ENCODE measurements at regions not wholly inside any gene's neighbourhood (a gene's known extent, or its start where the extent isn't known, plus 50 kb on each side); places are given as distances from the start of the nearest gene placed in this dataset.

GRCh38 chr22:48745842-48746788, 1081.6 kb downstream of the BRD1 start:
- H3K9ac ChIP-seq (ENCODE audit: low read length in 5 of 5), result no peak overlapping the region
- H3K36me3 ChIP-seq (ENCODE audit: control insufficient read depth in 5 of 5, insufficient read depth in 5 of 5, low read length in 5 of 5), result no peaks in the 10 kb centered on the region
- no peaks in the 10 kb centered on the region for H3K9me3 ChIP-seq (ENCODE audit: control insufficient read depth in 5 of 5, low read length in 5 of 5)
- H3K4me1 ChIP-seq (ENCODE audit: control insufficient read depth in 5 of 5, insufficient read depth in 5 of 5, low read length in 5 of 5), result no peaks in the 10 kb centered on the region
- H3K4me3 ChIP-seq (ENCODE audit: low read depth in 1 of 5, low read length in 5 of 5), result no peak overlapping the region
- H3K27ac ChIP-seq (ENCODE audit: low read depth, low read length), result no peak overlapping the region
- H3K27me3 ChIP-seq (ENCODE audit: control insufficient read depth in 5 of 5, insufficient read depth in 4 of 5, low read length in 5 of 5), result peaks cover 0 to 4% (median 0%) of the 10 kb centered on the region in 5 donors

- Histone ChIP-seq H3K36me3 (ENCODE audit: control insufficient read depth in 5 of 5, insufficient read depth in 5 of 5, low read length in 5 of 5) (no peaks in the 10 kb centered on the region), H3K27ac (ENCODE audit: low read depth, low read length) (no peak overlapping the region), H3K27me3 (ENCODE audit: control insufficient read depth in 5 of 5, insufficient read depth in 4 of 5, low read length in 5 of 5) (peaks cover 0 to 8% (median 0%) of the 10 kb centered on the region in 5 donors)
These were observed 1082.5 kb downstream of the BRD1 start for GRCh38 chr22:48744967-48745841.

GRCh38 chr22:48744283-48744641, 1083.4 kb downstream of the BRD1 start:
- peaks cover 0 to 2% (median 0%) of the 10 kb centered on the region in 5 donors for H3K9me3 ChIP-seq (ENCODE audit: control insufficient read depth in 5 of 5, low read length in 5 of 5)
- H3K9ac ChIP-seq (ENCODE audit: low read length in 5 of 5), result no peak overlapping the region
- H3K36me3 ChIP-seq (ENCODE audit: control insufficient read depth in 5 of 5, insufficient read depth in 5 of 5, low read length in 5 of 5), result no peaks in the 10 kb centered on the region
- no peaks in the 10 kb centered on the region for H3K4me1 ChIP-seq (ENCODE audit: control insufficient read depth in 5 of 5, insufficient read depth in 5 of 5, low read length in 5 of 5)
- peaks cover 0 to 8% (median 0%) of the 10 kb centered on the region in 5 donors for H3K27me3 ChIP-seq (ENCODE audit: control insufficient read depth in 5 of 5, insufficient read depth in 4 of 5, low read length in 5 of 5)
- H3K27ac ChIP-seq (ENCODE audit: low read depth, low read length), result no peak overlapping the region
- no peak overlapping the region for H3K4me3 ChIP-seq (ENCODE audit: low read depth in 1 of 5, low read length in 5 of 5)

More at GRCh38 chr22:48744967-48745841, 1082.5 kb downstream of the BRD1 start:
- H3K9ac ChIP-seq (ENCODE audit: low read length in 5 of 5), result no peak overlapping the region
- no peak overlapping the region for H3K4me3 ChIP-seq (ENCODE audit: low read depth in 1 of 5, low read length in 5 of 5)
- H3K9me3 ChIP-seq (ENCODE audit: control insufficient read depth in 5 of 5, low read length in 5 of 5), result no peaks in the 10 kb centered on the region
- H3K4me1 ChIP-seq (ENCODE audit: control insufficient read depth in 5 of 5, insufficient read depth in 5 of 5, low read length in 5 of 5), result no peaks in the 10 kb centered on the region

- H3K4me1 ChIP-seq (ENCODE audit: control insufficient read depth in 5 of 5, insufficient read depth in 5 of 5, low read length in 5 of 5), result no peaks in the 10 kb centered on the region
- H3K9ac ChIP-seq (ENCODE audit: low read length in 5 of 5), result no peak overlapping the region
- H3K27me3 ChIP-seq (ENCODE audit: control insufficient read depth in 5 of 5, insufficient read depth in 4 of 5, low read length in 5 of 5), result peaks cover 0 to 8% (median 0%) of the 10 kb centered on the region in 5 donors
- peaks cover 0 to 4% (median 0%) of the 10 kb centered on the region in 5 donors for H3K9me3 ChIP-seq (ENCODE audit: control insufficient read depth in 5 of 5, low read length in 5 of 5)
- no peaks in the 10 kb centered on the region for H3K36me3 ChIP-seq (ENCODE audit: control insufficient read depth in 5 of 5, insufficient read depth in 5 of 5, low read length in 5 of 5)
- no peak overlapping the region for H3K27ac ChIP-seq (ENCODE audit: low read depth, low read length)
- H3K4me3 ChIP-seq (ENCODE audit: low read depth in 1 of 5, low read length in 5 of 5), result no peak overlapping the region
These were observed 1083.9 kb downstream of the BRD1 start for GRCh38 chr22:48743601-48744282.

- Histone ChIP-seq H3K9me3 (ENCODE audit: control insufficient read depth in 5 of 5, low read length in 5 of 5) (peaks cover 0 to 4% (median 0%) of the 10 kb centered on the region in 5 donors), H3K4me3 (ENCODE audit: low read depth in 1 of 5, low read length in 5 of 5) (no peak overlapping the region), H3K4me1 (ENCODE audit: control insufficient read depth in 5 of 5, insufficient read depth in 5 of 5, low read length in 5 of 5) (no peaks in the 10 kb centered on the region), H3K27ac (ENCODE audit: low read depth, low read length) (no peak overlapping the region), H3K9ac (ENCODE audit: low read length in 5 of 5) (no peak overlapping the region), H3K27me3 (ENCODE audit: control insufficient read depth in 5 of 5, insufficient read depth in 4 of 5, low read length in 5 of 5) (peaks cover 0 to 8% (median 0%) of the 10 kb centered on the region in 5 donors), H3K36me3 (ENCODE audit: control insufficient read depth in 5 of 5, insufficient read depth in 5 of 5, low read length in 5 of 5) (no peaks in the 10 kb centered on the region)
These were observed 1084.9 kb downstream of the BRD1 start for GRCh38 chr22:48742556-48743343.

GRCh38 chr22:48742191-48742555, 1085.5 kb downstream of the BRD1 start:
- no peaks in the 10 kb centered on the region for H3K36me3 ChIP-seq (ENCODE audit: control insufficient read depth in 5 of 5, insufficient read depth in 5 of 5, low read length in 5 of 5)

GRCh38 chr22:48741540-48741939, 1086.1 kb downstream of the BRD1 start:
- Histone ChIP-seq H3K9ac (ENCODE audit: low read length in 5 of 5) (no peak overlapping the region), H3K36me3 (ENCODE audit: control insufficient read depth in 5 of 5, insufficient read depth in 5 of 5, low read length in 5 of 5) (no peaks in the 10 kb centered on the region), H3K27me3 (ENCODE audit: control insufficient read depth in 5 of 5, insufficient read depth in 4 of 5, low read length in 5 of 5) (peaks cover 0 to 15% (median 0%) of the 10 kb centered on the region in 5 donors), H3K4me3 (ENCODE audit: low read depth in 1 of 5, low read length in 5 of 5) (no peak overlapping the region), H3K27ac (ENCODE audit: low read depth, low read length) (no peak overlapping the region), H3K9me3 (ENCODE audit: control insufficient read depth in 5 of 5, low read length in 5 of 5) (peaks cover 0 to 4% (median 0%) of the 10 kb centered on the region in 5 donors), H3K4me1 (ENCODE audit: control insufficient read depth in 5 of 5, insufficient read depth in 5 of 5, low read length in 5 of 5) (no peaks in the 10 kb centered on the region)

More at GRCh38 chr22:48742191-48742555, 1085.5 kb downstream of the BRD1 start:
- H3K27me3 ChIP-seq (ENCODE audit: control insufficient read depth in 5 of 5, insufficient read depth in 4 of 5, low read length in 5 of 5), result peaks cover 0 to 13% (median 0%) of the 10 kb centered on the region in 5 donors
- H3K9me3 ChIP-seq (ENCODE audit: control insufficient read depth in 5 of 5, low read length in 5 of 5), result peaks cover 0 to 4% (median 0%) of the 10 kb centered on the region in 5 donors
- no peak overlapping the region for H3K9ac ChIP-seq (ENCODE audit: low read length in 5 of 5)
- no peak overlapping the region for H3K4me3 ChIP-seq (ENCODE audit: low read depth in 1 of 5, low read length in 5 of 5)
- no peaks in the 10 kb centered on the region for H3K4me1 ChIP-seq (ENCODE audit: control insufficient read depth in 5 of 5, insufficient read depth in 5 of 5, low read length in 5 of 5)
- H3K27ac ChIP-seq (ENCODE audit: low read depth, low read length), result no peak overlapping the region

- Histone ChIP-seq H3K27me3 (ENCODE audit: control insufficient read depth in 5 of 5, insufficient read depth in 4 of 5, low read length in 5 of 5) (peaks cover 0 to 15% (median 0%) of the 10 kb centered on the region in 5 donors), H3K4me3 (ENCODE audit: low read depth in 1 of 5, low read length in 5 of 5) (no peak overlapping the region), H3K9ac (ENCODE audit: low read length in 5 of 5) (no peak overlapping the region), H3K4me1 (ENCODE audit: control insufficient read depth in 5 of 5, insufficient read depth in 5 of 5, low read length in 5 of 5) (no peaks in the 10 kb centered on the region), H3K9me3 (ENCODE audit: control insufficient read depth in 5 of 5, low read length in 5 of 5) (peaks cover 0 to 4% (median 0%) of the 10 kb centered on the region in 5 donors), H3K27ac (ENCODE audit: low read depth, low read length) (no peak overlapping the region), H3K36me3 (ENCODE audit: control insufficient read depth in 5 of 5, insufficient read depth in 5 of 5, low read length in 5 of 5) (no peaks in the 10 kb centered on the region)
These were observed 1086.8 kb downstream of the BRD1 start for GRCh38 chr22:48740731-48741405.
